Activated B cell treated with CpG ODN at 0.5 μM for 24 hours (primary cell): ENCODE measurements at regions not wholly inside any gene's neighbourhood (a gene's known extent, or its start where the extent isn't known, plus 50 kb on each side); places are given as distances from the start of the nearest gene placed in this dataset.
"Not testable (repeated sequence)": the region's sequence is repeated elsewhere in the genome, so short reads cannot be mapped to it uniquely, and the experiment has no call there.

Experiments used
- ATAC-seq: fragments of 200-7000 bp; cut with Tn5 transposase; one replicate; pipeline ENCODE4 v1.10.0; 2021; ENCODE audit warnings: low read depth, mild to moderate bottlenecking, moderate library complexity
- CTCF ChIA-PET: fragments of 350-600 bp; sonication (Branson Sonifier 250); formaldehyde crosslinking; loops from one replicate; lab custom pipeline; 2021; ENCODE audit warnings: antibody characterized with exemption; lab: Charles Lee
- POLR2A ChIA-PET: fragments of 350-600 bp; sonication (Branson Sonifier 250); formaldehyde crosslinking; loops from one replicate; lab custom pipeline; 2021; ENCODE audit warnings: antibody characterized with exemption; lab: Charles Lee
- DNase-seq: peaks from one replicate; pipeline ENCODE4 v3.0.0; 2022
- H3K27ac Mint-ChIP-seq: one replicate; pipeline ENCODE4 v1.8.0; 2020; ENCODE audit warnings: mixed read lengths
- H3K27me3 Mint-ChIP-seq: one replicate; pipeline ENCODE4 v1.8.0; 2021; ENCODE audit warnings: mixed read lengths
- H3K36me3 Mint-ChIP-seq: one replicate; pipeline ENCODE4 v1.8.0; 2021; ENCODE audit warnings: low read depth, mixed read lengths
- H3K4me1 Mint-ChIP-seq: one replicate; pipeline ENCODE4 v1.8.0; 2021; ENCODE audit warnings: mixed read lengths
- H3K4me3 Mint-ChIP-seq: one replicate; pipeline ENCODE4 v1.8.0; 2020; ENCODE audit warnings: mild to moderate bottlenecking, mixed read lengths
- H3K9me3 Mint-ChIP-seq: one replicate; pipeline ENCODE4 v1.8.0; 2020; ENCODE audit warnings: mixed read lengths
- CTCF ChIP-seq: fragments of 200-600 bp; IDR thresholded peaks from one replicate; pipeline ENCODE4 v1.8.0; 2022; ENCODE audit warnings: antibody characterized with exemption, mild to moderate bottlenecking
- intact Hi-C: fragments of 100-400 bp; cut with micrococcal nuclease; formaldehyde crosslinking; loops from one replicate; pipeline ENCODE4 v1.15.1; 2024

DNA sequence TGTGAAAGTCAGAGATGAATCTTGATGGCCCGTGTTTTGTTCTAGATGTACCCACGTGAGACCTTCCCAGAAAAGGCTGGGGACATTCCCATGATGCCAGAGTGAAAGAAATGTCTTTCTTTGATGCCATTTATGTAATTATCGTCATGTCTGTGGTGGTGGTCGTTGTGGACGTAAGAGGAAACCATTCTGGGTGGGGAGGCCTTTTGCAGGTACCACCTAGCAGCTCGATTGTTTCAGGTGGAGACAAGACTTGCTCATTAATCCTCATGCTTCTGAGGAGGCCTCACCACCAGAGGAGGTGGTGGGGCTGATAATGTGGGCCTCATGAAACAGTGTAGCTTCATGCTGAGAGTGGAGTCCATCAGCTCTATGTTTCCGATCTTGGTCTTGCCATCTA lies 58.1 kb upstream of the USP3 start:
- ChIA-PET CTCF (no interaction called here), POLR2A (interaction anchor here (0.6 kb wide), 1 partner anchor 12 kb away, joined by 6 read pairs; no protein-coding TSS in a partner anchor)
- Mint-ChIP-seq H3K4me1 (peaks cover 4% of the 10 kb centered on the region), H3K9me3 (no peaks in the 10 kb centered on the region), H3K27ac (no peak overlapping the region), H3K4me3 (no peak overlapping the region), H3K27me3 (peaks cover 2% of the 10 kb centered on the region), H3K36me3 (no peaks in the 10 kb centered on the region)
- no peak for DNase-seq
- ATAC-seq = no peak
- intact Hi-C loops = no loop called here
- no peak for TF ChIP-seq CTCF

GRCh38 chr15:63447017-63447676 lies 57.2 kb upstream of the USP3 start:
- H3K27me3 Mint-ChIP-seq = no peaks in the 10 kb centered on the region
- no peak for TF ChIP-seq CTCF
- no peak overlapping the region for H3K4me3 Mint-ChIP-seq
- no peaks in the 10 kb centered on the region for H3K36me3 Mint-ChIP-seq
- ATAC-seq = no peak
- H3K4me1 Mint-ChIP-seq = peaks cover 4% of the 10 kb centered on the region
- intact Hi-C loops = no loop called here
- DNase-seq = no peak
- ChIA-PET CTCF (interaction anchor here (0.6 to 1.1 kb wide), 2 partner anchors 132 to 399 kb away, joined by 3 read pairs; no protein-coding TSS in a partner anchor), POLR2A (interaction anchor here (0.6 kb wide), 1 partner anchor 11 kb away, joined by 6 read pairs; no protein-coding TSS in a partner anchor)
- H3K27ac Mint-ChIP-seq = no peak overlapping the region
- no peaks in the 10 kb centered on the region for H3K9me3 Mint-ChIP-seq

- peaks cover 4% of the 10 kb centered on the region for H3K4me1 Mint-ChIP-seq
- ATAC-seq (no peak), DNase-seq (no peak)
- ChIA-PET POLR2A (no interaction called here), CTCF (no interaction called here)
- H3K36me3 Mint-ChIP-seq = no peaks in the 10 kb centered on the region
- no peak for TF ChIP-seq CTCF
- no peaks in the 10 kb centered on the region for H3K9me3 Mint-ChIP-seq
- intact Hi-C loops = no loop called here
- H3K4me3 Mint-ChIP-seq = no peak overlapping the region
- no peak overlapping the region for H3K27ac Mint-ChIP-seq
- H3K27me3 Mint-ChIP-seq = no peaks in the 10 kb centered on the region
Observed at GRCh38 chr15:63448266-63448665, 56.1 kb upstream of the USP3 start.

DNA sequence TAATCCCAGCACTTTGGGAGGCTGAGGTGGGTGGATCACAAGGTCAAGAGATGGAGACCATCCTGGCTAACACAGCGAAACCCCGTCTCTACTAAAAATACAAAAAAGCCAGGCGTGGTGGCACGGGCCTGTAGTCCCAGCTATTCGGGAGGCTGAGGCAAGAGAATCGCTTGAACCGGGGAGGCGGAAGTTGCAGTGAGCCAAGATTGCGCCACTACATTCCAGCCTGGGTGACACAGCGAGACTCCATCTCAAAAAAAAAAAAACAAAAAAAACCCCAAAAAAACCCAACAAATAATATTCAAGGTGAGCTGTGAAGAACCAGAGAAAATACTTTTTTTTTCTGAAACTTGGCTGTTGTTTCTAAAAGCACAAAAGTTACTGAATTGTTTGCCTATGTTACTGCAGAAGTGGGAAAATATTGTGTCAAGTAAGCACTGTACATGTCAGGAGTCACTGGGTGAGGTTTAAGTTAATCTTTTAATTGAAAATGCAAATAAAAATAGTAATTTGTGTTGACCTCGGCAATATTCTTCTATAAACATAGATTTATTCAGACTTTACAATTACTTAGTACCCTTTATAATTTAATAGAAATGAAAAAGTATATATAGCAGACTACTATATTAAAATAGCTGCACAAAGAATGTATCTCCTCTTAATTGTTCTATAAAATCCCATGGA lies 55.4 kb upstream of the USP3 start:
- CTCF ChIA-PET, POLR2A ChIA-PET: not testable (repeated sequence)

GRCh38 chr15:63449731-63450130 lies 54.7 kb upstream of the USP3 start:
- Mint-ChIP-seq H3K27me3 (no peaks in the 10 kb centered on the region), H3K4me3 (no peak overlapping the region), H3K9me3 (no peaks in the 10 kb centered on the region), H3K27ac (no peak overlapping the region), H3K36me3 (no peaks in the 10 kb centered on the region), H3K4me1 (peaks cover 4% of the 10 kb centered on the region)
- ATAC-seq = no peak
- DNase-seq = no peak
- POLR2A ChIA-PET = no interaction called here
- no peak for TF ChIP-seq CTCF
- CTCF ChIA-PET = no interaction called here
- intact Hi-C loops = no loop called here

More for the DNA sequence above, 55.4 kb upstream of the USP3 start:
- H3K36me3 Mint-ChIP-seq, H3K4me1 Mint-ChIP-seq, H3K4me3 Mint-ChIP-seq, H3K9me3 Mint-ChIP-seq, DNase-seq, ATAC-seq, H3K27ac Mint-ChIP-seq, intact Hi-C loops, H3K27me3 Mint-ChIP-seq: not testable (repeated sequence)
